DOHH2 (cell line): ENCODE measurements at regions not wholly inside any gene's neighbourhood (a gene's known extent, or its start where the extent isn't known, plus 50 kb on each side); places are given as distances from the start of the nearest gene placed in this dataset.
"Not testable (repeated sequence)": the region's sequence is repeated elsewhere in the genome, so short reads cannot be mapped to it uniquely, and the experiment has no call there.

Experiments used
- H3F3A ChIP-seq: fragments of 200-600 bp; sonication (generic), shearing (Covaris generic); 2 replicates; pipeline ENCODE4 v1.6.0; 2016; ENCODE audit warnings: antibody characterized with exemption, mild to moderate bottlenecking; ENCODE audit not compliant: control insufficient read depth, insufficient read depth
- H3K27ac ChIP-seq: fragments of 200-600 bp; sonication (generic); 2 replicates; pipeline ENCODE4 v1.5.1; 2014; ENCODE audit warnings: low read depth, mild to moderate bottlenecking, low read length, moderate library complexity
- H3K27me3 ChIP-seq: fragments of 200-600 bp; sonication (generic); 2 replicates; pipeline ENCODE4 v1.6.1; 2014; ENCODE audit warnings: mild to moderate bottlenecking, low read length, mixed read lengths; ENCODE audit not compliant: control insufficient read depth
- H3K36me3 ChIP-seq: fragments of 200-600 bp; sonication (generic); 2 replicates; pipeline ENCODE4 v1.6.1; 2014; ENCODE audit warnings: mild to moderate bottlenecking, low read length, moderate library complexity, mixed read lengths; ENCODE audit not compliant: control insufficient read depth
- H3K4me1 ChIP-seq: fragments of 200-600 bp; sonication (generic); 2 replicates; pipeline ENCODE4 v1.6.1; 2014; ENCODE audit warnings: mild to moderate bottlenecking, low read length, mixed read lengths; ENCODE audit not compliant: control insufficient read depth
- H3K4me2 ChIP-seq: fragments of 200-600 bp; sonication (generic); 2 replicates; pipeline ENCODE4 v1.6.0; 2014; ENCODE audit warnings: mild to moderate bottlenecking, low read length, moderate library complexity
- H3K4me3 ChIP-seq: fragments of 200-600 bp; sonication (generic); 2 replicates; pipeline ENCODE4 v1.5.1; 2014; ENCODE audit warnings: mild to moderate bottlenecking, low read length, mixed read lengths
- H3K79me2 ChIP-seq: fragments of 200-600 bp; sonication (generic); 2 replicates; pipeline ENCODE4 v1.6.1; 2014; ENCODE audit warnings: mild to moderate bottlenecking, low read length, mixed read lengths; ENCODE audit not compliant: control insufficient read depth
- H3K9me2 ChIP-seq: fragments of 200-600 bp; sonication (generic); replicated peaks from 2 replicates; pipeline ENCODE4 v1.6.1; 2014; ENCODE audit warnings: mild to moderate bottlenecking, low read length, mixed read lengths; ENCODE audit not compliant: control insufficient read depth
- H3K9me3 ChIP-seq: fragments of 200-600 bp; sonication (generic); 2 replicates; pipeline ENCODE4 v1.6.1; 2014; ENCODE audit warnings: antibody characterized with exemption, low read length, mixed read lengths; ENCODE audit not compliant: control insufficient read depth, insufficient read depth
- H4K20me1 ChIP-seq: fragments of 200-600 bp; sonication (generic); 2 replicates; pipeline ENCODE4 v1.6.0; 2014; ENCODE audit warnings: low read depth, mild to moderate bottlenecking, antibody characterized with exemption, low read length, moderate library complexity; ENCODE audit not compliant: control insufficient read depth, insufficient read depth
- EZH2phosphoT487 ChIP-seq: fragments of 200-600 bp; sonication (generic); IDR thresholded peaks from 2 replicates; pipeline ENCODE4 v1.6.1; 2017; ENCODE audit warnings: borderline replicate concordance, mild to moderate bottlenecking, antibody characterized with exemption, low read length, moderate library complexity, mixed read lengths
- TF ChIP-seq, protein P1 (sequence below): fragments of 200-600 bp; sonication (generic); IDR thresholded peaks from one replicate; pipeline ENCODE4 v1.5.1; 2014; ENCODE audit warnings: antibody characterized with exemption, mild to moderate bottlenecking, low read depth, low read length; ENCODE audit not compliant: poor library complexity, severe bottlenecking

DNA sequence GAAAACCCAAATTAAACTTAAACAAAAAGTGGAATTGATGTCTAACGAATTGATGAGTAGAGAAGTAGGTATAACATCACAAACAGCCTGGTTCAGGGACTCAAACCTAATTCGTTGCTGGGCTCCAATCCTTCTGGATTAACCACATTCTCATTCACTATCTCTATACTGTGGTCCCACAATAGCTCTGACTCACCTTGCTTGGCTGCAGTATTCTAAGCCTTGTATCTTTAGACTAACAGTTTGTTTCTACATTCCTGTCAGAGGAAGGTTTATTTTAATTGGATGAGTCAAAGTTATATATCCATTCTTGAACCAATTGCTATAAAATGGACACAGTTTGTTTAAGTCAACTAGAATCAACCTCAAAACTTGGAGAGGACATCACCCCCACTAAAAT, 530.5 kb upstream of the PTCHD4 start:
- TF ChIP-seq, protein P1, sequence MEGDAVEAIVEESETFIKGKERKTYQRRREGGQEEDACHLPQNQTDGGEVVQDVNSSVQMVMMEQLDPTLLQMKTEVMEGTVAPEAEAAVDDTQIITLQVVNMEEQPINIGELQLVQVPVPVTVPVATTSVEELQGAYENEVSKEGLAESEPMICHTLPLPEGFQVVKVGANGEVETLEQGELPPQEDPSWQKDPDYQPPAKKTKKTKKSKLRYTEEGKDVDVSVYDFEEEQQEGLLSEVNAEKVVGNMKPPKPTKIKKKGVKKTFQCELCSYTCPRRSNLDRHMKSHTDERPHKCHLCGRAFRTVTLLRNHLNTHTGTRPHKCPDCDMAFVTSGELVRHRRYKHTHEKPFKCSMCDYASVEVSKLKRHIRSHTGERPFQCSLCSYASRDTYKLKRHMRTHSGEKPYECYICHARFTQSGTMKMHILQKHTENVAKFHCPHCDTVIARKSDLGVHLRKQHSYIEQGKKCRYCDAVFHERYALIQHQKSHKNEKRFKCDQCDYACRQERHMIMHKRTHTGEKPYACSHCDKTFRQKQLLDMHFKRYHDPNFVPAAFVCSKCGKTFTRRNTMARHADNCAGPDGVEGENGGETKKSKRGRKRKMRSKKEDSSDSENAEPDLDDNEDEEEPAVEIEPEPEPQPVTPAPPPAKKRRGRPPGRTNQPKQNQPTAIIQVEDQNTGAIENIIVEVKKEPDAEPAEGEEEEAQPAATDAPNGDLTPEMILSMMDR = no peak
- no peak for TF ChIP-seq EZH2phosphoT487
- no peak overlapping the region for H3K4me3 ChIP-seq

DNA sequence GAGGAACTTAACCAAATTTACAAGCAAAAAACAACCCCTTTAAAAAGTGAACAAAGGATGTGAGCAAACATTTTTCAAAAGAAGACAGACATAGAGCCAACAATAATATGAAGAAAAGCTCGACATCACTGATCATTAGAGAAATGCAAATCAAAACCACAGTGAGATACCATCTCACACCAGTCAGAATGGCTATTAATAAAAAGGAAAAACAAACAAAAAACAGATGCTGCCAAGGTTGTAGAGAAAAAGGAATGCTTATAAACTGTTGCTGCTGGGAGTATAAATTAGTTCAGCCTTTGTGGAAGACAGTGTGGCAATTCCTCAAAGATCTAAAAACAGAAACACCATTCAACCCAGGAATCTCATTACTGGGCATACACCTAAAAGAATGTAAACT, 527.8 kb upstream of the PTCHD4 start:
- not testable (repeated sequence) for H3K4me2 ChIP-seq, H4K20me1 ChIP-seq, H3K27me3 ChIP-seq, H3K27ac ChIP-seq, H3K9me2 ChIP-seq, H3K79me2 ChIP-seq, H3K4me1 ChIP-seq, H3F3A ChIP-seq, H3K36me3 ChIP-seq, H3K4me3 ChIP-seq, H3K9me3 ChIP-seq

More for the DNA sequence above, 530.5 kb upstream of the PTCHD4 start:
- no peaks in the 10 kb centered on the region for H3K79me2 ChIP-seq
- H4K20me1 ChIP-seq = no peaks in the 10 kb centered on the region
- H3K4me2 ChIP-seq = no peak overlapping the region
- no peak overlapping the region for H3K27ac ChIP-seq
- H3F3A ChIP-seq = no peaks in the 10 kb centered on the region
- H3K27me3 ChIP-seq = no peaks in the 10 kb centered on the region
- no peaks in the 10 kb centered on the region for H3K4me1 ChIP-seq
- no peaks in the 10 kb centered on the region for H3K9me3 ChIP-seq
- H3K9me2 ChIP-seq = no peaks in the 10 kb centered on the region
- no peaks in the 10 kb centered on the region for H3K36me3 ChIP-seq

DNA sequence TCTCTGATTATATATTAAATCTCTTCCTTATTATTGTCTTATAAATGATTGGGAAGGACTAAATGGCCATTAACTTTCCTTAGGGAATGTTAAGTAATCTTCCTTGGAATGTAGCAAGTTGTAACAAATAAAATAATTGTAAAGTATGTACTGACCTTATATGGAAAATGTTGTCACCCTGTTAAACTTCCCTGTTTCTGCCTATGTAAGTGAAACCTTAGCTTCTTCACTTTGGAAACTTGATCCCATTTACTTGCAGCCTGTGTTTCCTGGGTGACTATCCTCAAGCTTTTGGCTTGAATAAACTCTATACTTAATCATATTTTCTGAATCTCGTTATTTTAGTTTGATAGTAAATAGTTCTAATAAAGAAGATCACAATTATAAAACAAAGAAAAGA, 519.5 kb upstream of the PTCHD4 start:
- Histone ChIP-seq H3K27me3 (no peaks in the 10 kb centered on the region), H3K4me1 (no peaks in the 10 kb centered on the region), H3K36me3 (no peaks in the 10 kb centered on the region), H4K20me1 (no peaks in the 10 kb centered on the region), H3K27ac (no peak overlapping the region), H3K4me3 (no peak overlapping the region), H3K4me2 (no peak overlapping the region), H3K79me2 (no peaks in the 10 kb centered on the region), H3K9me3 (no peaks in the 10 kb centered on the region), H3F3A (no peaks in the 10 kb centered on the region), H3K9me2 (no peaks in the 10 kb centered on the region)
- TF ChIP-seq, protein P1 = no peak
- TF ChIP-seq EZH2phosphoT487 = no peak

DNA sequence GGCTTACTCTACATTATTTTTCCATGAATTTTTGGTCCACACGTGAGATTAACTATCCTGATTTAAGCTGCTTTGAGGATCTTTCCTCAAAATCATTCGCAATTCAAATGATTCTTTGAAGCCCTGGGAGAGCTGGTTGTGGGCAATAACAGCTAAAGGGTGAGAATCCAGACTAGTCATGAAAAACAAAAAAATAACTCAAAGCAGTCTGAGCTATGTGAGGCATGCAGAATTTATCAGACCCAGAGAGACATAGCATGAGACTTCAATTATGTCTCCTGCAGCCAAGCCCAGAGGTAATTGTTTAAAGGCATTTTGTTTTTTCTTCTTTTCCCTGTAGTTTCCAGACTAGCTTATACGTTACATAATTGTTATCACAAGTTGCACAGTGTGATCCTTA, 517.3 kb upstream of the PTCHD4 start:
- no peaks in the 10 kb centered on the region for H3K27me3 ChIP-seq
- no peaks in the 10 kb centered on the region for H3K36me3 ChIP-seq
- no peaks in the 10 kb centered on the region for H4K20me1 ChIP-seq
- no peaks in the 10 kb centered on the region for H3F3A ChIP-seq
- TF ChIP-seq, protein P1 = no peak
- no peak for TF ChIP-seq EZH2phosphoT487
- H3K9me2 ChIP-seq = no peaks in the 10 kb centered on the region
- no peaks in the 10 kb centered on the region for H3K4me1 ChIP-seq
- H3K9me3 ChIP-seq = no peaks in the 10 kb centered on the region
- no peak overlapping the region for H3K4me2 ChIP-seq
- H3K79me2 ChIP-seq = no peaks in the 10 kb centered on the region
- no peak overlapping the region for H3K4me3 ChIP-seq
- H3K27ac ChIP-seq = no peak overlapping the region
